ENCODE measurements at regions not wholly inside any gene's neighbourhood (a gene's known extent, or its start where the extent isn't known, plus 50 kb on each side); places are given as distances from the start of the nearest gene placed in this dataset.

DNA sequence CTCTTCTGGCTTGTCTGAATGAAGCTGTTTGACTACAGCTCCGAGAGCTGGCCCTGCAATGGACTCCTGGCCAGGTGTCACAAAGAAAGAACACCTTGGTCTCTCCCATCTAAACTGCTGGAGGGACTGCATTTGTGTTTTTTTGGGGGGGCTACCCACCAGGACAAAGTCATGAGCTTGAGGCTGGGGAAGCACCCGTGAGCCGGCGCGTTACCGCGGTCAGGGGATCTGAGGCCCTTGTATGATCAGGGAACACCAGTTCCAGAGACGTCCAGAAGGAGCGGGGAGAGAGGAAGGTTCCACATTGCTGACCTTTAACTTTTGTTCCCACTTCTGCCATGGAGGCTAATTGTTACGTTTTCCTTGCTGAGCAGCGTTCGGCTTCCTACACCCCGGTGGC, 84.5 kb upstream of the C1orf174 start:
- intact Hi-C loops (cut with DNase I; ENCODE audit: low total_unique reads) = no loop called here
- WGBS, 2 donors = 84 to 86% methylated on average over 13 of the region's 13 CpGs
- TF ChIP-seq CTCF (IDR thresholded peaks at IDR 0.05) (no peak), POLR2A (IDR thresholded peaks at IDR 0.05) (no peak)
- no peak for DNase-seq (ENCODE audit: low spot score in 2 of 2)
- H3K4me3 ChIP-seq (ENCODE audit: low read depth, poor library complexity, severe bottlenecking) = no peak overlapping the region

GRCh38 chr1:3986686-3987218, 86.7 kb upstream of the C1orf174 start:
- no peak overlapping the region for H3K4me3 ChIP-seq (ENCODE audit: low read depth, poor library complexity, severe bottlenecking)
- 76 to 77% methylated on average over 13 of the region's 13 CpGs for WGBS, 2 donors
- intact Hi-C loops (cut with DNase I; ENCODE audit: low total_unique reads) = no loop called here
- no peak for DNase-seq (ENCODE audit: low spot score in 2 of 2)
- TF ChIP-seq POLR2A (IDR thresholded peaks at IDR 0.05) = no peak

DNA sequence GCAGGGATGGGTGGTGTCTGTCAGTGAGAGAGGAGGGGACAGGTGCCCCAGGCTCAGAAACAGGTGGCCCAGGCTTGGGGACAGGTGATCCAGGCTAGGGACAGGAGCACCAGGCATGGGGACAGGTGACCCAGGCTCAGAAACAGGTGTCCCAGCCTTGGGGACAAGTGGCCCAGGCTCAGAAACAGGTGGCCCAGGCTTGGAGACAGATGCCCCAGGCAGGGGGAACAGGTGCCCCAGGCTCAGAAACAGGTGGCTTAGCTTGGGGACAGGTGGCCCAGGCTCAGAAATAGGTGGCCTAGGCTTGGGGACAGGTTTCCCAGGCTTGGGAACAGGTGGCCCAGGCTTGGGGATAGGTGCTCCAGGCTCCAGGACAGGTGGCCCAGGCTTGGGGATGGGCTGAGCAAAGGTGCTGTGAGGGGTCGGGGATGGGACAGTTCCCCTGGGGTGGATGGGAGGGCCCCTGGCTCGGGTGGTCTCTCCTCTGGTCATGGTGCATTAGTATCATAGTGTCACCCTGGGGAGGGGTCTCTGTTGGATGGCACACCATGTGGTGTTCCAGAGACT, 87.7 kb upstream of the C1orf174 start:
- WGBS, 2 donors = 58 to 60% methylated on average over 2 of the region's 2 CpGs
- H3K4me3 ChIP-seq (ENCODE audit: low read depth, poor library complexity, severe bottlenecking) = no peak overlapping the region
- intact Hi-C loops (cut with DNase I; ENCODE audit: low total_unique reads) = no loop called here
- no peak for DNase-seq (ENCODE audit: low spot score in 2 of 2)
- TF ChIP-seq CTCF (IDR thresholded peaks at IDR 0.05) (no peak), POLR2A (IDR thresholded peaks at IDR 0.05) (no peak)

GRCh38 chr1:3988431-3988830, 88.4 kb upstream of the C1orf174 start:
- no peak overlapping the region for H3K4me3 ChIP-seq (ENCODE audit: low read depth, poor library complexity, severe bottlenecking)
- 84 to 87% methylated on average over 7 of the region's 7 CpGs for WGBS, 2 donors
- intact Hi-C loops (cut with DNase I; ENCODE audit: low total_unique reads) = no loop called here
- TF ChIP-seq CTCF (IDR thresholded peaks at IDR 0.05) (no peak), POLR2A (IDR thresholded peaks at IDR 0.05) (no peak)
- DNase-seq (ENCODE audit: low spot score in 2 of 2) = no peak

GRCh38 chr1:3989465-3989864, 89.4 kb upstream of the C1orf174 start:
- WGBS, 2 donors = 90 to 92% methylated on average over 2 of the region's 2 CpGs
- H3K4me3 ChIP-seq (ENCODE audit: low read depth, poor library complexity, severe bottlenecking) = no peak overlapping the region
- TF ChIP-seq CTCF (IDR thresholded peaks at IDR 0.05) (no peak), POLR2A (IDR thresholded peaks at IDR 0.05) (no peak)
- no peak for DNase-seq (ENCODE audit: low spot score in 2 of 2)
- intact Hi-C loops (cut with DNase I; ENCODE audit: low total_unique reads) = no loop called here

GRCh38 chr1:3992103-3992556, 92.1 kb upstream of the C1orf174 start:
- DNase-seq (ENCODE audit: low spot score in 2 of 2) = no peak
- intact Hi-C loops (cut with DNase I; ENCODE audit: low total_unique reads) = no loop called here
- TF ChIP-seq CTCF (IDR thresholded peaks at IDR 0.05) = no peak
- no peak for TF ChIP-seq POLR2A (IDR thresholded peaks at IDR 0.05)
- no peak overlapping the region for H3K4me3 ChIP-seq (ENCODE audit: low read depth, poor library complexity, severe bottlenecking)
- WGBS, 2 donors = 93 to 94% methylated on average over 2 of the region's 2 CpGs
